T-helper 2 cell treated with Interferon-gamma antibody and Interleukin-4, amounts not matched to agents 5 μg/mL and 100 μg/mL, for 36 hours (primary cell): ENCODE measurements at regions not wholly inside any gene's neighbourhood (a gene's known extent, or its start where the extent isn't known, plus 50 kb on each side); places are given as distances from the start of the nearest gene placed in this dataset.
A peak's percentile ranks its signal among the peaks of the same experiment; 100 is the strongest.
"Not testable (repeated sequence)": the region's sequence is repeated elsewhere in the genome, so short reads cannot be mapped to it uniquely, and the experiment has no call there.

ENCODE experiments used
- DNase-seq: peaks from one replicate; pipeline ENCODE4 v3.0.0; 2021; ENCODE audit warnings: low spot score
- H3K27ac Mint-ChIP-seq: one replicate; pipeline ENCODE4 v1.8.0; 2021; ENCODE audit warnings: mild to moderate bottlenecking, mixed read lengths
- H3K27me3 Mint-ChIP-seq: one replicate; pipeline ENCODE4 v1.8.0; 2021; ENCODE audit warnings: low read depth, mixed read lengths
- H3K36me3 Mint-ChIP-seq: one replicate; pipeline ENCODE4 v1.8.0; 2021; ENCODE audit warnings: low read depth, mixed read lengths
- H3K4me1 Mint-ChIP-seq: one replicate; pipeline ENCODE4 v1.8.0; 2021; ENCODE audit warnings: low read depth, mixed read lengths
- H3K4me3 Mint-ChIP-seq: one replicate; pipeline ENCODE4 v1.8.0; 2022; ENCODE audit warnings: mild to moderate bottlenecking, moderate library complexity, mixed read lengths
- H3K9me3 Mint-ChIP-seq: one replicate; pipeline ENCODE4 v1.8.0; 2021; ENCODE audit warnings: mixed read lengths

DNA sequence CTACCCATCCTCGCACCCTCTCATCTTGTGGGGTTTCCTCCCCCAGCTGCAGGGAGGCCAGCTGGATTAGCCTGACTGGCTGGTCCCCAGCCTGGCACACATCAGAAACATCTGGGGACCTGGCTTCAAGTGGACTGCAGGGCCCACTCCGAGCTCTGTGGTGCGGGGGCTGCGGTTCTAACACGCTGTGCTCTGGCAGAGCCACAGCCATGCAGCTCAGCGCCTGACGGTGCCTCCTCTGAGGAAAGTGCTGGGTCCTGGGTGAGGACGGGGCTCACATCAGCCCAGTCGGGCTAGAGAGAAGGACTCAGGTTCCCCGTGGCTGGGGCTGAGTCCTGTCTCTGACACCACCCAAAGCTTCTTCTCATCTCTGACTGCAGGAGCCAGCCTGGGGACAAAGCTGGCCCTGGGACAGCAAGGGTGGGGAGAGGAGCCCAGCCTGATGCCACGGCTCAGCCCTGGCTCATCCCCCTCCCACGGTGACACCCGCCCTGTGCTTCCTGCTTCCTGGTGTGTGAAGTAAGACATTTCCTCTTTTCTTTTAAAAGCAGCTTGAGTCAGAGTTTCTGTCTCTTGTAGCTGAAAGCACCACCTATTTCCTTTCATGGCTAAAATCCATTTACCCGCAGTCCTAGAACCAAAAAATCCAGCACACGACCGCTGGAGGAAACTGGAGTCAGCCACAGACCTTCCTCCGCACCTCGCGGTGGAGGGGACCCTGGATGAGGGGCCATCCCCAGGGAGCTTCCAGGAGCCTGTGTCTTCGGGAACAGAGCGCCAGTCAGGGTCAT is 127.4 kb upstream of the AFDN start:
- H3K36me3 Mint-ChIP-seq, result no peaks in the 10 kb centered on the region
- H3K27ac Mint-ChIP-seq, result peak overlapping the region; percentile 92
- peak; percentile 66 for DNase-seq
- H3K4me3 Mint-ChIP-seq, result peak overlapping the region; percentile 80
- peaks cover 54% of the 10 kb centered on the region for H3K27me3 Mint-ChIP-seq
- H3K9me3 Mint-ChIP-seq, result no peaks in the 10 kb centered on the region
- peaks cover 20% of the 10 kb centered on the region for H3K4me1 Mint-ChIP-seq

- peaks cover 54% of the 10 kb centered on the region for H3K27me3 Mint-ChIP-seq
- DNase-seq, result no peak
- H3K4me3 Mint-ChIP-seq, result peak overlapping the region; percentile 80
- H3K4me1 Mint-ChIP-seq, result peaks cover 26% of the 10 kb centered on the region
- peak overlapping the region; percentile 92 for H3K27ac Mint-ChIP-seq
- no peaks in the 10 kb centered on the region for H3K36me3 Mint-ChIP-seq
- no peaks in the 10 kb centered on the region for H3K9me3 Mint-ChIP-seq
Measured at GRCh38 chr6:167700199-167700598, 126.5 kb upstream of the AFDN start.

DNA sequence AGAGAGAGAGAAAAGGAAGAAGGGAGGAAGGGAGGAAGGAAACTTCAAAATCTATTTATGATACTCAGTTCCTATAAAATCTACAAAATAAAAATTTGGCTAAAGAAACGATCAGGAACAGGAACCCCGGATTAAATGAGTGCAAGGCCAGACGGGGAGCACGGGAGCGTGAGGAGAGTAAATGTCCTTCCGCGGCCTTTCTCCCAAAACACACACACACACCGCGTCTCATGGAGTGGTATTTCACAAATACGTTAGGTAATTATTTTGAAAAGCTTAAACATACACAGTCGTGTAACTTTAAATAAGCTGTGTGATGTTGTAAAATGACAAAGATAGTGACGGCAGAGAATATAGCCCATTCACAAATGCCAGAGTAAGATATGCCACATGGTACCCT is 125.7 kb upstream of the AFDN start:
- Mint-ChIP-seq H3K27ac (no peak overlapping the region), H3K27me3 (peaks cover 58% of the 10 kb centered on the region)

DNA sequence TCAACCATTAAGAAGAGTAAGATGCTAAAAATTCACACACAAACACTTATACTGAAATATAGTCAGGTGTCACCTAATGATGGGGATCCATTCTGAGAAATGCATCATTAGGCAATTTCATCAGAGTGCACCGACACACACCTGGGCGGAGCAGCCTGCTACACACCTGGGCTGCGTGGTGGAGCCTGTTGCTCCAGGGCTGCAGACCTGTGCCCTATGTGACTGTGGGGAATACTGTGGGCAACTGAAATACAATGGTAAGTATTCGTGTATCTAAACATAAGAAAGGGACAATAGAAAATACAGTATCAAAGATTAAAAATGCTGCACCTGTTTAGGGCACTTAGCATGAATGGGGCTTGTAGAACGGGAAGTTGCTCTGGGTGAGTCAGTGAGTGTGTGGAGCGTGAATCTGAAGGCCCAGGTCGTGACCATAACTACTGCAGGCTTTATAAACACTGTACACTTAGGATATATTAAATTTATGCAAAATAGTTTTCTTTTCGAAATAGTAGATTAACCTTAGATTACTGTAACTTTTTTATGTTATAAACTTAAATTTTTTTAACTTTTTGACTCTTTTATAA is 124.4 kb upstream of the AFDN start:
- no peak overlapping the region for H3K27ac Mint-ChIP-seq
- H3K36me3 Mint-ChIP-seq, result no peaks in the 10 kb centered on the region
- H3K27me3 Mint-ChIP-seq, result peaks cover 58% of the 10 kb centered on the region
- no peaks in the 10 kb centered on the region for H3K9me3 Mint-ChIP-seq
- no peak overlapping the region for H3K4me3 Mint-ChIP-seq
- peaks cover 46% of the 10 kb centered on the region for H3K4me1 Mint-ChIP-seq
- DNase-seq, result no peak

More for the DNA sequence above, 125.7 kb upstream of the AFDN start:
- no peak overlapping the region for H3K4me3 Mint-ChIP-seq
- H3K4me1 Mint-ChIP-seq, result peaks cover 34% of the 10 kb centered on the region
- no peaks in the 10 kb centered on the region for H3K36me3 Mint-ChIP-seq
- H3K9me3 Mint-ChIP-seq, result no peaks in the 10 kb centered on the region
- DNase-seq, result no peak

- H3K9me3 Mint-ChIP-seq, result no peaks in the 10 kb centered on the region
- H3K27me3 Mint-ChIP-seq, result peaks cover 64% of the 10 kb centered on the region
- DNase-seq, result no peak
- H3K4me1 Mint-ChIP-seq, result peaks cover 48% of the 10 kb centered on the region
- H3K4me3 Mint-ChIP-seq, result no peak overlapping the region
- H3K27ac Mint-ChIP-seq, result no peak overlapping the region
- H3K36me3 Mint-ChIP-seq, result no peaks in the 10 kb centered on the region
Measured at GRCh38 chr6:167703347-167703746, 123.4 kb upstream of the AFDN start.

GRCh38 chr6:167703781-167704180 is 122.9 kb upstream of the AFDN start:
- no peaks in the 10 kb centered on the region for H3K36me3 Mint-ChIP-seq
- DNase-seq, result no peak
- H3K4me3 Mint-ChIP-seq, result no peak overlapping the region
- H3K4me1 Mint-ChIP-seq, result peaks cover 49% of the 10 kb centered on the region
- H3K27me3 Mint-ChIP-seq, result peaks cover 68% of the 10 kb centered on the region
- H3K27ac Mint-ChIP-seq, result no peak overlapping the region
- no peaks in the 10 kb centered on the region for H3K9me3 Mint-ChIP-seq

GRCh38 chr6:167704396-167704901 is 122.3 kb upstream of the AFDN start:
- no peaks in the 10 kb centered on the region for H3K36me3 Mint-ChIP-seq
- H3K4me1 Mint-ChIP-seq, result peaks cover 46% of the 10 kb centered on the region
- H3K9me3 Mint-ChIP-seq, result no peaks in the 10 kb centered on the region
- H3K27ac Mint-ChIP-seq, result no peak overlapping the region
- no peak for DNase-seq
- peaks cover 73% of the 10 kb centered on the region for H3K27me3 Mint-ChIP-seq
- no peak overlapping the region for H3K4me3 Mint-ChIP-seq

GRCh38 chr6:167705211-167705750 is 121.4 kb upstream of the AFDN start:
- Mint-ChIP-seq H3K9me3 (no peaks in the 10 kb centered on the region), H3K4me1 (peaks cover 37% of the 10 kb centered on the region), H3K36me3 (no peaks in the 10 kb centered on the region), H3K27me3 (peaks cover 77% of the 10 kb centered on the region), H3K27ac (no peak overlapping the region), H3K4me3 (peak overlapping the region; percentile 29)
- DNase-seq, result no peak

DNA sequence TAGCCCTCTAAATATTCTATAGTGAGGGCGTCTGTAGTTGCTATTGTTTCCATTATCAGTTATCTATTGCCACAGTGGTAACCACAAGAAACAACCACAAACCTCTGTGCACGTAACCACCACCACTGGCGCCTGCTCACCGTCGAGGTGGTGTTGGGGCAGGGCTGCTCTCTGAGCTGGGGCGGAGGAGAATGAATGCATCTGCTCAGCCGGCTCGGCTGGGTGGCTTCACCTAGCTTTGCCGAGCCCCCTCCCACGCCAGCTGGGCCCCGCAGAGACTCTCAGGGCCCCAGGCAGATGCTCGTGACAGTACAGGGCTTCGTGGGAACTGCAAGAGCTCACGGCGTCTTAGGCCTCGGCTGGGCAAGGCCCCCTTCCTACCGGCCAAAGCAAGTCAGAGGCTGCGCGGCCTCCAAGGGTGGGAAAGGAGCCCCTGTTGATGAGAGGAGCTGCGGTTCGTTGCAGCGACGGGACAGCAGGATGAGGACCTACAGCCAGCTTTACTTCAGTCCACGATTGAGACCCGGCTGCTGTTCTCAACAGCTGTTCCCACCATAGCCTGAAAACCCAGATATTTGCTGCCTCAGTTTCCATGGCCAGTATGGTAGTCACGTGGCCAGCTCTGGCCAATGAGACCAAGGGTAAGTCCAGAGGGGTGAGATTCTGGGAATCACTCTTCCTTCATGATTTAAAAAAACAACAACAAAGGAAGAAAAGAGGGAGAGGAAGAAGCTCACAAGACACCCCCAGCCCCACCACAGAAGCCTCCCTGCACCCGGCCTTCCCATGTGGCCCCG is 120.2 kb upstream of the AFDN start:
- no peaks in the 10 kb centered on the region for H3K36me3 Mint-ChIP-seq
- H3K27ac Mint-ChIP-seq, result peak overlapping the region; percentile 88
- peak; percentile 76 for DNase-seq
- H3K9me3 Mint-ChIP-seq, result no peaks in the 10 kb centered on the region
- peaks cover 78% of the 10 kb centered on the region for H3K27me3 Mint-ChIP-seq
- H3K4me3 Mint-ChIP-seq, result peak overlapping the region; percentile 57
- peaks cover 32% of the 10 kb centered on the region for H3K4me1 Mint-ChIP-seq

GRCh38 chr6:167707686-167708500 is 118.8 kb upstream of the AFDN start:
- Mint-ChIP-seq H3K9me3 (no peaks in the 10 kb centered on the region), H3K27ac (no peak overlapping the region), H3K27me3 (peaks cover 81% of the 10 kb centered on the region), H3K4me3 (no peak overlapping the region), H3K4me1 (peaks cover 32% of the 10 kb centered on the region), H3K36me3 (no peaks in the 10 kb centered on the region)
- DNase-seq, result no peak

DNA sequence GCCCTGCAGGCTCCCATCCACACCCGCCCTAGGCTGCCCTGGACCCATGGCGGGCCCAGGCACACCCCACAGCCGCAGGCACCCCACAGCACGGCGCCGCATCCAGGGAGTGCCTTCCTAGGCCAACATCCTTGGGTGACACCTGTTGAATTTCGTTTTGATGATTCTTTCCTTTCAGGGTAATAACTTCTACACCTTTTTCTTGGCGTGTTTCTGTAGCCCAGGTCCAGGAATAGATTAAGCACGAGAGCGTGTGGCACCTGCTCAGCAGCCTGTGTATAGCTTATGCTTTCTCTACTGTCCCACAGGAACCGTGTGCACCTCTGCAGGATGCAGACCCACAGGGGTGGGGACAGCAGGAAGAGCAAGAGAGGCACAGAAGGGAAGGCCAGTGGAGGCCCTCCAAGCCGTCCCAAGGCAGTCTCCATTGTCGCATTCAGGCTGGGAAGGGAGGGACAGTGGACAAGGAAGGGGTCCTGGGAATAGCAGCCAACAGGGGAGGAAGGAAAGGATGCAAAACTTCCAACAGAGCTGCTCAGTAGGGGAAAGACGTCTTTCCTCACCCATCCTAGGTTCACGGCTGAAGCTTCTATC is 118.1 kb upstream of the AFDN start:
- Mint-ChIP-seq H3K27ac (no peak overlapping the region), H3K9me3 (no peaks in the 10 kb centered on the region), H3K27me3 (peaks cover 82% of the 10 kb centered on the region), H3K36me3 (no peaks in the 10 kb centered on the region), H3K4me1 (peaks cover 32% of the 10 kb centered on the region), H3K4me3 (no peak overlapping the region)
- DNase-seq, result no peak

DNA sequence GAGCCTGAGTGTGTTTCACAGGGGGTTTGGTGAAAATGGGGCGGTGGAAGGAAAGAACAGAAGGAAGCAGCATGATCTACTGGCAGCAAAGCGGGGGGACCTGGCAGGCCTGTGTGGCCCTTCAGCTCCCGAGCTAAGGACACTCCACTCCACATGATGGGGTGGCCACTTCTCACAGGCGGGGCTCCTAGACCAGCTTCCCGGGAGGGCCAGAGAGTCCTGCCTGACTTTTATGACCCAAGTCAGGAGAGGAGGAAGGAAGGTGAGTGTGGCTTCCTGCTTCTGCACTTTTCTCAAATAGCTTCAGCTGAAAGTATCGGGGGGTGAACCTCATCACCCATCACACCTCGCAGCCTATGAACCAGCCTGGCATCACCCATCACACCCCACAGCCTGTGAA is 117.5 kb upstream of the AFDN start:
- H3K4me3 Mint-ChIP-seq, result no peak overlapping the region
- peaks cover 86% of the 10 kb centered on the region for H3K27me3 Mint-ChIP-seq
- peaks cover 32% of the 10 kb centered on the region for H3K4me1 Mint-ChIP-seq
- no peaks in the 10 kb centered on the region for H3K9me3 Mint-ChIP-seq
- no peak for DNase-seq
- no peak overlapping the region for H3K27ac Mint-ChIP-seq
- no peaks in the 10 kb centered on the region for H3K36me3 Mint-ChIP-seq

GRCh38 chr6:167709776-167710336 is 116.9 kb upstream of the AFDN start:
- not testable (repeated sequence) for H3K27ac Mint-ChIP-seq, H3K36me3 Mint-ChIP-seq, H3K9me3 Mint-ChIP-seq, H3K4me3 Mint-ChIP-seq, DNase-seq
- Mint-ChIP-seq H3K4me1 (peaks cover 29% of the 10 kb centered on the region), H3K27me3 (peaks cover 87% of the 10 kb centered on the region)
